ENCODE measurements at regions not wholly inside any gene's neighbourhood (a gene's known extent, or its start where the extent isn't known, plus 50 kb on each side); places are given as distances from the start of the nearest gene placed in this dataset.
"Not testable (repeated sequence)": the region's sequence is repeated elsewhere in the genome, so short reads cannot be mapped to it uniquely, and the experiment has no call there.

GRCh38 chr1:57572016-57572415 lies 148.2 kb upstream of the DAB1 start:
- no peak for DNase-seq (ENCODE audit: low spot score)

- DNase-seq (ENCODE audit: low spot score), result not testable (repeated sequence)
These were observed 134.2 kb upstream of the DAB1 start for GRCh38 chr1:57558066-57558465.

GRCh38 chr1:57553666-57554065 lies 129.8 kb upstream of the DAB1 start:
- no peak for DNase-seq (ENCODE audit: low spot score)

GRCh38 chr1:57551476-57551875 lies 127.6 kb upstream of the DAB1 start:
- no peak for DNase-seq (ENCODE audit: low spot score)

GRCh38 chr1:57550092-57550491 lies 126.2 kb upstream of the DAB1 start:
- no peak for DNase-seq (ENCODE audit: low spot score)

- no peak for DNase-seq (ENCODE audit: low spot score)
These were observed 125.4 kb upstream of the DAB1 start for GRCh38 chr1:57549300-57549699.

GRCh38 chr1:57546549-57547330 lies 122.9 kb upstream of the DAB1 start:
- DNase-seq (ENCODE audit: low spot score), result no peak

GRCh38 chr1:57544345-57544744 lies 120.5 kb upstream of the DAB1 start:
- DNase-seq (ENCODE audit: low spot score), result no peak

- DNase-seq (ENCODE audit: low spot score), result no peak
These were observed 113.0 kb upstream of the DAB1 start for GRCh38 chr1:57536749-57537423.

- DNase-seq (ENCODE audit: low spot score), result no peak
These were observed 108.4 kb upstream of the DAB1 start for GRCh38 chr1:57532299-57532698.

GRCh38 chr1:57530911-57531260 lies 107.0 kb upstream of the DAB1 start:
- DNase-seq (ENCODE audit: low spot score), result not testable (repeated sequence)

GRCh38 chr1:57530206-57530910 lies 106.5 kb upstream of the DAB1 start:
- no peak for DNase-seq (ENCODE audit: low spot score)

GRCh38 chr1:57522575-57522974 lies 98.7 kb upstream of the DAB1 start:
- DNase-seq (ENCODE audit: low spot score), result no peak

- DNase-seq (ENCODE audit: low spot score), result no peak
These were observed 97.1 kb upstream of the DAB1 start for GRCh38 chr1:57520743-57521515.

GRCh38 chr1:57518496-57518895 lies 94.6 kb upstream of the DAB1 start:
- DNase-seq (ENCODE audit: low spot score), result no peak

GRCh38 chr1:57517587-57518374 lies 93.9 kb upstream of the DAB1 start:
- no peak for DNase-seq (ENCODE audit: low spot score)

- DNase-seq (ENCODE audit: low spot score), result no peak
These were observed 88.5 kb upstream of the DAB1 start for GRCh38 chr1:57512386-57512785.

- no peak for DNase-seq (ENCODE audit: low spot score)
These were observed 83.1 kb upstream of the DAB1 start for GRCh38 chr1:57506941-57507340.

GRCh38 chr1:57503337-57503736 lies 79.5 kb upstream of the DAB1 start:
- no peak for DNase-seq (ENCODE audit: low spot score)

- no peak for DNase-seq (ENCODE audit: low spot score)
These were observed 76.4 kb upstream of the DAB1 start for GRCh38 chr1:57500136-57500830.

GRCh38 chr1:57494530-57495079 lies 70.7 kb upstream of the DAB1 start:
- no peak for DNase-seq (ENCODE audit: low spot score)
